PC-9 (cell line): ENCODE measurements at regions not wholly inside any gene's neighbourhood (a gene's known extent, or its start where the extent isn't known, plus 50 kb on each side); places are given as distances from the start of the nearest gene placed in this dataset.

Source experiments
- BruUV-seq: library from RNA; stranded (reverse); fragments of 400-500 nt; replicated peaks from 2 replicates; lab custom pipeline; 2021; lab: Mats Ljungman, UMichigan
- CTCF ChIA-PET: fragments of 300-600 bp; sonication (Branson Sonifier 250); formaldehyde crosslinking; loops from one replicate; lab custom pipeline; 2022; ENCODE audit warnings: antibody characterized with exemption; lab: Charles Lee
- POLR2A ChIA-PET: fragments of 300-600 bp; sonication (Branson Sonifier 250); formaldehyde crosslinking; loops from one replicate; lab custom pipeline; 2022; ENCODE audit warnings: antibody characterized with exemption; ENCODE audit not compliant: unreplicated experiment; lab: Charles Lee
- DNase-seq, 2 experiments: peaks; one replicate each; pipeline versions ENCODE4 v3.0.0 to v3.0.0-alpha.2; 2015 to 2022; ENCODE audit warnings: mixed read lengths in 1 of 2
- H2AFZ ChIP-seq: fragments of 200-600 bp; sonication (generic); 2 replicates; pipeline ENCODE4 v1.8.1; 2017; ENCODE audit warnings: antibody characterized with exemption
- H3F3A ChIP-seq: fragments of 200-600 bp; sonication (generic); 2 replicates; pipeline ENCODE4 v1.8.1; 2017; ENCODE audit warnings: antibody characterized with exemption, mild to moderate bottlenecking, low read depth; ENCODE audit not compliant: insufficient read depth
- H3K27ac ChIP-seq: fragments of 200-600 bp; sonication (generic); 2 replicates; pipeline ENCODE4 v1.6.1; 2016; ENCODE audit warnings: mixed run types
- H3K27me3 ChIP-seq: fragments of 200-600 bp; sonication (generic); 2 replicates; pipeline ENCODE4 v1.6.1; 2016; ENCODE audit warnings: low read depth, mixed run types; ENCODE audit not compliant: insufficient read depth
- H3K36me3 ChIP-seq: fragments of 200-600 bp; sonication (generic); 2 replicates; pipeline ENCODE4 v1.6.1; 2016; ENCODE audit warnings: low read depth, mixed run types
- H3K4me1 ChIP-seq: fragments of 200-600 bp; sonication (generic); replicated peaks from 2 replicates; pipeline ENCODE4 v1.6.1; 2016; ENCODE audit warnings: mixed run types; ENCODE audit not compliant: insufficient read depth
- H3K4me2 ChIP-seq: fragments of 200-600 bp; sonication (generic); 2 replicates; pipeline ENCODE4 v1.6.1; 2017; ENCODE audit warnings: mixed run types
- H3K4me3 ChIP-seq: fragments of 200-600 bp; sonication (generic); 2 replicates; pipeline ENCODE4 v1.6.1; 2016; ENCODE audit warnings: mixed run types
- H3K79me2 ChIP-seq: fragments of 200-600 bp; sonication (generic); 2 replicates; pipeline ENCODE4 v1.6.1; 2017; ENCODE audit warnings: low read depth, mixed run types
- H3K9me2 ChIP-seq: fragments of 200-600 bp; sonication (generic); 2 replicates; pipeline ENCODE4 v1.8.1; 2017; ENCODE audit warnings: mild to moderate bottlenecking; ENCODE audit not compliant: insufficient read depth
- H3K9me3 ChIP-seq: fragments of 200-600 bp; sonication (generic); 2 replicates; pipeline ENCODE4 v1.8.1; 2016; ENCODE audit warnings: low read depth; ENCODE audit not compliant: insufficient read depth
- H4K20me1 ChIP-seq: fragments of 200-600 bp; sonication (generic); 2 replicates; pipeline ENCODE4 v1.8.1; 2017; ENCODE audit not compliant: insufficient read depth
- CTCF ChIP-seq: fragments of 200-600 bp; sonication (generic); conservative IDR thresholded peaks from 2 replicates; pipeline ENCODE4 v1.6.1; 2017; ENCODE audit warnings: mixed run types, antibody characterized with exemption, mild to moderate bottlenecking, moderate library complexity
- EZH2 ChIP-seq: fragments of 200-600 bp; sonication (generic); IDR thresholded peaks from 2 replicates; pipeline ENCODE4 v1.8.0; 2017; ENCODE audit warnings: antibody characterized with exemption, low read depth
- intact Hi-C: fragments of 100-400 bp; cut with micrococcal nuclease; formaldehyde crosslinking; loops from one replicate; pipeline ENCODE4 v1.10.0; 2022; ENCODE audit not compliant: unreplicated experiment

GRCh38 chr5:40288800-40289485 is 390.8 kb upstream of the PTGER4 start:
- POLR2A ChIA-PET, result interaction anchor here (0.6 kb wide), 1 partner anchor 400 kb away, joined by 6 read pairs; no protein-coding TSS in a partner anchor
- Histone ChIP-seq H3K27me3 (no peaks in the 10 kb centered on the region), H3K36me3 (no peaks in the 10 kb centered on the region), H4K20me1 (no peaks in the 10 kb centered on the region), H3K4me1 (no peaks in the 10 kb centered on the region), H3K4me2 (no peak overlapping the region), H3F3A (no peaks in the 10 kb centered on the region), H3K27ac (no peak overlapping the region), H3K9me2 (no peaks in the 10 kb centered on the region), H3K4me3 (no peak overlapping the region), H2AFZ (no peak overlapping the region), H3K9me3 (no peaks in the 10 kb centered on the region), H3K79me2 (no peaks in the 10 kb centered on the region)
- intact Hi-C loops, result no loop called here
- TF ChIP-seq CTCF (0 out of 2 replicates have a peak, but pooled peaks have one; percentile 26), EZH2 (no peak)
- CTCF ChIA-PET, result no interaction called here
- BruUV-seq, result no TSS peak
- no peak for DNase-seq

- H3K4me3 ChIP-seq, result no peak overlapping the region
- H4K20me1 ChIP-seq, result no peaks in the 10 kb centered on the region
- CTCF ChIA-PET, result interaction anchor here (0.5 kb wide), 1 partner anchor 636 kb away, joined by 6 read pairs; no protein-coding TSS in a partner anchor
- H3K27me3 ChIP-seq, result no peaks in the 10 kb centered on the region
- H3K9me2 ChIP-seq, result no peaks in the 10 kb centered on the region
- H3K9me3 ChIP-seq, result no peaks in the 10 kb centered on the region
- TF ChIP-seq EZH2 (no peak), CTCF (no peak)
- H3K27ac ChIP-seq, result no peak overlapping the region
- H3K79me2 ChIP-seq, result no peaks in the 10 kb centered on the region
- H3F3A ChIP-seq, result no peaks in the 10 kb centered on the region
- POLR2A ChIA-PET, result interaction anchor here (0.6 to 0.8 kb wide), 2 partner anchors 19 to 92 kb away, joined by 6 to 8 read pairs; no protein-coding TSS in a partner anchor
- DNase-seq, result no peak
- intact Hi-C loops, result loop anchor here (5.0 kb wide), 1 partner anchor 333 kb away; no protein-coding TSS in a partner anchor
- no TSS peak for BruUV-seq
- no peak overlapping the region for H2AFZ ChIP-seq
- no peaks in the 10 kb centered on the region for H3K4me1 ChIP-seq
- no peaks in the 10 kb centered on the region for H3K36me3 ChIP-seq
- no peak overlapping the region for H3K4me2 ChIP-seq
Measured at GRCh38 chr5:40284863-40285262, 394.9 kb upstream of the PTGER4 start.

DNA sequence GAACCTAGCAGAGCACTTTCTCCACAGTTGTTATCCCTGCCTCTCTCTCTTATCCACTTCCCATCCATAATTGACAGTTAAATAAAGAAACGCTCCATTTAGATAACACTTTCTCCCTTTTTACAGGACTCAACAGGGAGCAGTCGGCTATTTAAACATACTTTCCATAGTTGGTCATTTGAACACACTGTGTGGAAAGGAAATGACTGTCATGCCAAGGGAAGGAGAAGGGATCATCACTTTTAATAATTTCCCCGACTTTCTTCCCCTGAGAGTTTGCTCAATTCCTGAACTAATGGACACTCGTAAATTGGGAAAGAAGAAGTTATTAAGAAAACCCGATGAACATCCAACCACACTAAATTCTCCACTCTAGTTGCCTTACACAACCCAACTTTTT is 400.8 kb upstream of the PTGER4 start:
- CTCF ChIA-PET, result interaction anchor here (0.6 kb wide), 1 partner anchor 630 kb away, joined by 9 read pairs; no protein-coding TSS in a partner anchor
- Histone ChIP-seq H3F3A (no peaks in the 10 kb centered on the region), H3K4me2 (no peak overlapping the region), H3K36me3 (no peaks in the 10 kb centered on the region), H2AFZ (no peak overlapping the region), H3K4me1 (no peaks in the 10 kb centered on the region), H3K9me2 (no peaks in the 10 kb centered on the region), H4K20me1 (no peaks in the 10 kb centered on the region), H3K4me3 (no peak overlapping the region), H3K27ac (no peak overlapping the region), H3K79me2 (no peaks in the 10 kb centered on the region), H3K9me3 (no peaks in the 10 kb centered on the region; the same call in 1 of the 2 replicates), H3K27me3 (no peaks in the 10 kb centered on the region)
- TF ChIP-seq CTCF (no peak), EZH2 (no peak)
- intact Hi-C loops, result no loop called here
- no TSS peak for BruUV-seq
- no peak for DNase-seq
- POLR2A ChIA-PET, result no interaction called here
